GM13977 (cell line): ENCODE measurements at regions not wholly inside any gene's neighbourhood (a gene's known extent, or its start where the extent isn't known, plus 50 kb on each side); places are given as distances from the start of the nearest gene placed in this dataset.

Experiments
- DNase-seq: peaks from one replicate; pipeline ENCODE4 v3.0.0; 2012; ENCODE audit warnings: low spot score
- in situ Hi-C: fragments of 300-500 bp; cut with MboI; formaldehyde crosslinking; loops from one replicate; pipeline ENCODE4 v1.12.0; 2022; ENCODE audit warnings: low sequenced_read_pairs, low pct_unique_long_range_greater_than_20kb, mixed read lengths, inconsistent platforms; ENCODE audit not compliant: unreplicated experiment
- TF ChIP-seq, protein P1 (sequence below): IDR thresholded peaks from 2 replicates; pipeline ENCODE4 v1.5.1; 2012; ENCODE audit warnings: mild to moderate bottlenecking, control low read depth; ENCODE audit not compliant: insufficient read depth; ENCODE audit errors: extremely low read depth, missing control alignments

DNA sequence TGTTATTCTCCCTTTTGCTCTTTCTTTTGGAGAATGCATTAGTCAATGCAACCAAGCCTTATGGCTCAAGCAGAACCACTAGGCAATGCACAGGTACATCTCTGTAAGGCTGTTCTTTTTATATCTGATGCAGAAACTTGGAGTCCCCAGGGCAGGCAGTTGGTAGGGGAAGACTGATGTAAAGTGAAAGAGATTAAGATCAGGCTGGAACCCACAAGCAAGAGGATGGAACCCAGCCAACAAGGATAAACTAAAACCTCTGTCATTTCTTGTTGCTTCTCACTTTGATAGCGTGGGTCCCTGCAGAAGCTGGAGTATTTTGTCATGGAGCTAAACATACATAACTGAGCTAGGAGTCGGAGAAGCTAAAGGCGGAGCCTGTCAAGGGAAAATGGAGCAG, 142.9 kb downstream of the GPAM start:
- in situ Hi-C loops = no loop called here
- TF ChIP-seq, protein P1, sequence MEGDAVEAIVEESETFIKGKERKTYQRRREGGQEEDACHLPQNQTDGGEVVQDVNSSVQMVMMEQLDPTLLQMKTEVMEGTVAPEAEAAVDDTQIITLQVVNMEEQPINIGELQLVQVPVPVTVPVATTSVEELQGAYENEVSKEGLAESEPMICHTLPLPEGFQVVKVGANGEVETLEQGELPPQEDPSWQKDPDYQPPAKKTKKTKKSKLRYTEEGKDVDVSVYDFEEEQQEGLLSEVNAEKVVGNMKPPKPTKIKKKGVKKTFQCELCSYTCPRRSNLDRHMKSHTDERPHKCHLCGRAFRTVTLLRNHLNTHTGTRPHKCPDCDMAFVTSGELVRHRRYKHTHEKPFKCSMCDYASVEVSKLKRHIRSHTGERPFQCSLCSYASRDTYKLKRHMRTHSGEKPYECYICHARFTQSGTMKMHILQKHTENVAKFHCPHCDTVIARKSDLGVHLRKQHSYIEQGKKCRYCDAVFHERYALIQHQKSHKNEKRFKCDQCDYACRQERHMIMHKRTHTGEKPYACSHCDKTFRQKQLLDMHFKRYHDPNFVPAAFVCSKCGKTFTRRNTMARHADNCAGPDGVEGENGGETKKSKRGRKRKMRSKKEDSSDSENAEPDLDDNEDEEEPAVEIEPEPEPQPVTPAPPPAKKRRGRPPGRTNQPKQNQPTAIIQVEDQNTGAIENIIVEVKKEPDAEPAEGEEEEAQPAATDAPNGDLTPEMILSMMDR = no peak
- no peak for DNase-seq

DNA sequence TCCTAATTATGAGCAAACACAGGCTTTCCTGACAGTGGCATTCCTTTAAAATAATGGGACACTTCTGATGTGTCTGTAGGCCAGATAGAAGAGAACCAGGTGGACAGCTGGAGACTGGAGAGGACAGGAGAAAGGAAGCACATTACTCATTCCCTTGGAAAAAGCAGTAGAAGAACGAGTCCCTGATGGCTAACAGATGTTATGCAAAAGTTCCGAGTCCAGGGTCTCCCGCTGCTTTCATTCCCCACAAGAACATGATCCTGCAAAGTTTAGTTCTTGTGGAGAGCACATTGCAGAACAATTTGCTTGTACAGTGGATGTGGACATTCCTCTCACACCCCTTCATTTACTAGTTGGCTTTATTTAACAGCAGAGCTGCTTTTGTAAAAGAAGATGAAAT, 137.6 kb downstream of the GPAM start:
- in situ Hi-C loops = no loop called here
- DNase-seq = no peak
- TF ChIP-seq, protein P1 = no peak

DNA sequence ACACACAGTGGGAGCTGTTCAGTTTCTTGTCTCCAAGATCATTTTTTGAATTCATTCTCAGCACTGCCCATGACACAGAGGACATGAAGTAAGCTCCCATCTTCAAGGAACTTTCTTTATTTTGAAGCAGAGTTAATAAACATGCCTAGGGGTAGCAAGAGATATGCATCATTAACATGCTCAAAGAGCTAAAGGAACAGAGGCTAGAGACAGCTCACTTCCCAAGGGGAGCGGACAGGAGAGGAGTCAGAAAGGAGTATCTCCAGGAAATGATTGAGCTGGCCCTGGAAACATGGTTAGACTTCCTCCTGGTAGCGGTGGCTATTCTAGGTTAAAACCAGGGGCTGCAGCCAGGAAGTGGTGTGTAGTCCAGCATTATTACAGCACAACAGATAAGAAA, 135.9 kb downstream of the GPAM start:
- in situ Hi-C loops = no loop called here
- DNase-seq = no peak
- TF ChIP-seq, protein P1 = no peak

DNA sequence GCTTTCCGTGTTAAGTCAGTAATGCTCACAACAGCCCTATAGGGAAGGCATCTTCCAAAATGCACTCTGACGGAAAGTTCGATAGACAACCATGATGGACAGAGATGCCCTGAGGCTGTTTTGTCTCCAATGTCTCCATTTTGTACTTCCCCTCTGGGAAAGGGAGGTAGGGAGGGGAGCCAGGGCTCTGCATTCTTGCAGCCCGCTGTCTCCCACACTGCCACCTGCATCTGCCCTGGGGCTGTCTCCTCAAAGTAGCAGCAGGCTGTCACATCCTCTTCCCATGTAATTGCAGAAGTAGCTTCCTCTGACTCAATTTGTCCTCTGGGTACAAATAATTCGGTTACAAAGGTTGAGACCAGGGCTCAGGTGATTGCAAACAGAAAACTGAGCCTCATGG, 131.4 kb downstream of the GPAM start:
- no peak for DNase-seq
- in situ Hi-C loops = no loop called here
- TF ChIP-seq, protein P1 = no peak

DNA sequence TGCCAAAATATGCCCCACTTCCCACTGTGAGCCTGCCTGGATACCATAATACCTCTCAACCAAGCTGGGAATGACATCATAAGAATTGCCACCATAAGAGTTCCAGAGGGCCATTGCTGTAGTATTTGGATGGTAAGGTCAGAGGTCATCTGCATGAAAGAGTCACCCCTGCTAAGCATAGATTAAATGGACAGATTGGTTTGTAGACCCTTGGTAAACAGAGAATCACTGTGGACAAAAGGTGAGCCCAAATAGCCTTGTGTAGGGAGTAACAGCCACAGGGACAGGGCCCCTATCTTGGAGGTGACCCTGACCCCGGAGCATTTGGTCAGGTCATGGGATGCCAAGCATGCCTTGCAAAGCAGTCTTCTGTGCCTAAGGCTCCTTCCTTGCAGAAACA, 129.7 kb downstream of the GPAM start:
- TF ChIP-seq, protein P1 = no peak
- DNase-seq = no peak
- in situ Hi-C loops = no loop called here

DNA sequence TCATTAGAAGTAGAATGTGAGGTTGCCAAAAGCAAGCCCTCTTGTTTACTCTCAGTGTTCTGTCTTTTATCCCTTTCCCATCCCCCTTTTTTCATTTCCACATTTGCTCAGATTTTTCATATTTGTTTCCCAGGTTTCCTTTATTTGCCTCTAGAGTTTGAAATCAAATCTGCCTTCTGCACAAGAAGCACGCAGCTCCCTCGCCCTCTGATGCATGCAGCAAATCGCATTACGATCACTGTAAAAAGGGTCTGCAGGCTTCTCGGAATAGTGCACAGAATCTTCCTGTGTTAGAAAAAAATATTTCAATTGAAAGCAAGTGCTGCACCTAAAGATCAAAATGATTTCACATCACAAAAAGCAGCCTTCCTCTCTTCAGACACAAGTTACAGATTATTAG, 129.0 kb downstream of the GPAM start:
- TF ChIP-seq, protein P1 = no peak
- DNase-seq = no peak
- in situ Hi-C loops = no loop called here

DNA sequence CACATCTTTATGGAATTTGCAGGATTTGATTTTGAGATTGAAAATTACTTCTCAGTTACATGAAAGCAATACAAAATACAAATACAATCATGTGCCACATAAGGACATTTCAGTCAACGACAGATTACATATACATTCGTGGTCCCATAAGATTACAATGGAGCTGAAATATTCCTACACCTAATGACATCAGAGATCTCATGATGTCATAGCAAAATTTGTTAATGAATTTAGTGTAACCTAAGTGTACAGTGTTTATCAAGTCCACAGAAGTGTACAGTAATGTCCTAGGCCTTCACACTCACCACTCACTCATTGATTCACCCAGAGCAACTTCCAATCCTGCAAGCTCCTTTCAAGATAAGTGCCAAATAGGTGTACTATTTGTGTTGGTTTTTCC, 126.5 kb downstream of the GPAM start:
- in situ Hi-C loops = no loop called here
- TF ChIP-seq, protein P1 = no peak
- DNase-seq = no peak
